ENCODE measurements at regions not wholly inside any gene's neighbourhood (a gene's known extent, or its start where the extent isn't known, plus 50 kb on each side); places are given as distances from the start of the nearest gene placed in this dataset.
A peak's percentile ranks its signal among the peaks of the same experiment; 100 is the strongest.
"Not testable (repeated sequence)": the region's sequence is repeated elsewhere in the genome, so short reads cannot be mapped to it uniquely, and the experiment has no call there.

DNA sequence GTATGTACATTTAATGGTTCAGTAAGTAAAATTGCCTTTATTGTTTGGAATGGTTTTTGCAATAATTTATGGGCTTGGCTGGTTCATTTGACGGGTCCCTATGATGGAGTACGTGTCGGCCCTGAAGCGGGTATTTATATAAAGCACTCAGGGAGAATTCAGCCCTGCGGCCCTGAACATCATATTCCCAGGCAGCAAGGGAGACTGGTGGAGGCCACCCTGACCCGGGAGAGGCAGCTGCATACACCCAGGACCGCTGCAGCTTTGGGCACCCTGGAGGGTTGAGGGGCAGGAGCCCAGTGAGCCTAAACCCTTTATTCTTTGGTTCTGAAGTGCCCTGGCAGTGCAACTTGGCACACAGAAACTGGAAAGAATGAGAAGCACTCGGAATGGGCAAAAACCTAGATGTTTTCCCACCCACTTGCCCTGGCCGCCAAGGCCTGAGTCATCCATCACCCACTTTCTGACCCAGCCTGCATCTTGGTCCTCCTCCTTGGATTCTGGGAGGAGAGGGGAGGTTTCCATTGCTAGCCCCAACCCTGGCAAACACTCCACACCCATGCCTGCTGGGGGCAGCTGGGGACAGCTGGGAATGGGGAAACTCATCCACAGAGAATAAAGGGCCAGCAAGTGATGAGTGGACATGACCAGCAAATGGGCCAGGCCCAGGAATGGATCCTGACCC, 162.2 kb upstream of the TNRC6C start:
- no peak for DNase-seq (ENCODE audit: low spot score)

DNA sequence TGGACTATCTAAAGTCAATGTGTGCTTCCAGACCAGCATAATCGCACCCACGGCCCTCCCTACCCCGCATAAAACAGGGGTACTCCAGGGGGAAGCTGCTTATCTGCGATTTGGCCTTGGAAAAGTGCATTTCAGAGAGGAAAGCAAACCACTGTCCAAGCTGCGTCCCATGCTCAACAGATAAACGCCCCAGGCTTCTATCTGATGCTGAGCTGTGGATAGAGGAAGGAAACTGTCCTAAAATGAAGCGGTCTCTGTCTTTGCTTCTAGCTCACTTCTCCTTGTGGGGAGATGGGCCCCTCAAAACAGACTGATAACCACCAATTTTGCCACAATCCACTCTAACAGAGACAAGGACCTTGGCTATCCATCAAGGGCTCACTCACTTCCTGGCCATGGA, 160.5 kb upstream of the TNRC6C start:
- no peak for DNase-seq (ENCODE audit: low spot score)

DNA sequence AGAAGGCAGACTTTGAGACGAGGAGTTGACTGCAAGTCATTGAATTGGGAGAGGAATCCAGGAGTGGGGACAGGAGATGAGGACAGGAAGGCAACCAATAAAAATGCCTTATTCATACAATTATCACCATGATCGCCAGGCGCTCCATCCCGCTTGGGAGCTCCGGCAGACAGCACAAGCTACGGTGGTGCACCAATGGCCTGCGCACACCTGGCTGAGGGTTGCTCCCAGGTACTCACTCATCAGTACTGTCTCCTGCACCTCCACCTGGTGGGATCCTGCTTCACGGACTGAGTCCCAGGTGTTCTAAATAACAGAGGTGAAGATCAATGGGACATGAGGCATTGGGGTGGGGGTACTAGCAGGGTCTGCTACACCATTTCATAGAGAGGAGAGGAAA, 160.0 kb upstream of the TNRC6C start:
- no peak for DNase-seq (ENCODE audit: low spot score)

DNA sequence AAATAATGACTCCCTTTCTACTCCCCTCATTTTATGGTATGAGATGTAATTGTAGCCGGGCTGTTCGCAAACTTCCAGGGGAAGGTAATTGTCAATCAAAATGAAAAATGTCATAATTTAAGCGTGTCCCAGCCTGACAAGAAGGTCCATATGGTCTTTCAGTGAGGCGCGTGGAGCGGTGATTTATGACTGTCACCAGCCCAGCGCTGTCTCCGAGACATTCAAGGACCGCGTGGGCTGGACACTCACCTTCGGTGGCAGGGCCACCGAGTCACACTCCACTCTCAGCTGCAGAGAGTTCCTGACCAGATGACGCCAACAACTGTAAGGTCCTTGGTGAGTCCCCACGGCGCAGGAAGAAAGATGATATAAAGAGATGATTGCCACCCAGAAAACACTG, 157.7 kb upstream of the TNRC6C start:
- no peak for DNase-seq (ENCODE audit: low spot score)

DNA sequence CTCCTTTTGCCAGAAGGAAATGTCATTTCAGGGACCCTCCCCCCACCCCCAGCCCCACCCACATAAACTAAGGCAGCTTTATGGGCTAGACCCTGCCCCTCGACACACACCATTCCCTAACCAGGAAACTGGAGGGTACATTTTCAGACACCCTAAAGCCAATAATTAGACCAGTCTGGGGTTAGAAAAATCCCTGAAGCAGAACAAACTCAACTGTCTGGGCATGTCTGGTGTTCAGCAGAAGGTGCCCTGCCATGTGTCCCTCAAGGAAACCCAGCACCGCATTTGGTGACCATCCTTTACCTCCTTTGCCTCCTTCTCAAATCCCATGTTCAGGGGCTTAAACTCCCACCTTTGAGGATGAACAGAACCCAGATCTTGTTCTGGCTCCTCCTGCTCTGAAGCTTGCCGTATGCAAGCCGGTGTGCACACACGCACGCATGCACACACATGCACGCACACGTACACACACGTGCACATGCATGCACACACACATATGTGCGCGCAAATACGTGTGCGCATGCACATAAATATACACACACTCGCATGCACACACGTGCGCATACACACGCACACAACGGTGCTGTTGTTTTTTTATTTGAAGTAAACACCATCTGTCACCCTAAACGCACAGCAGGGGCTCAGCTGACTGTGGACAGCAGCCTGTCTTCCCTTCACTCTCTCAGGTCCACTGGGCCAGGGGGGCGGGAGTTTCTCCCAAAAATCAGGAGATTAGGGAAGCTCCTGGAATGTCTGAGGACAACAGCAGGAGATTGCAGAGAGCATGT, 156.8 kb upstream of the TNRC6C start:
- DNase-seq (ENCODE audit: low spot score) = no peak

DNA sequence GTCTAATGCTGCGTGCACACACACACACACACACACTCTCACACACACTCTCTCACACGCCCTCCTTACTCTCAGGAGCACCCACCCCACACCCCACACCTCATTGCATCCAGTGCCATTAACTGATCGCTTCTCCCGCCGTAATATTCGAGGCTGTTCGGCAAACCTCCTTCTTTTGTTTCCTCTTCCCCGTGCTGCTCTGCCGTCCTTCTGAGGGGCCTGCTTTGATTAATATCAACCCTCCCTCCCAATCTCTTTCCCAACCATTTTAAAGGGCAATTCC, 156.2 kb upstream of the TNRC6C start:
- DNase-seq (ENCODE audit: low spot score) = no peak

DNA sequence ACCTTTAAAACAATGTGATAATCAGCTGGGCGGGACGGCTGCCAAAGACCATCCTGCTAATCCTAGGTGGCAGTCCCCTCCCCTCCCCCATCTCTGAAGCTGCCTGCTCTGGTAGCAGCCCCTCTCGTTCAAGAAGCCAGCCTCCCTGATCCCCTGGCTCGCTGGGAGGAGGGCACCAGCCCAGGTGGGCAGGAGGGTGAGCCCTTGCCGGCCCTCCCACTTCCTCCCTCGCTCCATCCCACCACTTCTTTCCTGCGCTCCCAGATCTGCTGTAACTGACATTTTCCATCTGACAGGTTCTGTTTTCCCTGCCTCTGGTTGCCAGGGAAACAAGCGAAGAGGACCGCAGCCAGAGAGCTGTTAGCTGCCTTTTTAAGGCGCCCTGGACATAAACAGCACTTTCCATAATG, 155.7 kb upstream of the TNRC6C start:
- DNase-seq (ENCODE audit: low spot score) = no peak

DNA sequence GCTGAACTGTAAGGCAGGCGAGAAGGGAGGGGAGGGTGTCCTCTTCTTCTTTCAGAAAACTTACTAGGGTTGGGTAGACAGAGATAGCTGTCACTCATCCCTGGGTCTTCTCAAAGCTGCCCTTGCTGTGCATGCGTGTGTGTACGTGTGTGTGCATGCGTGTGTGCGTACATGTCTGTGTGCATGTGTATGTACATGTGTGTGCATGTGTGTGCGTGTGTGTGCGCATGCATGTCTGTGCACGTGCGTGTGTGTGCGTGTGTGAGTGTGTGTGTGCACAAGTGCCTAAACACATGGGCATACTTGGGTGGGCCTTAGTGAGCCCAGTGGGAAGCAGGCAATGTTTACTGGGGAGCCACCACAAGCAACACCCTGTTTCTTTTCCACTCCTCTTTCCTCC, 154.8 kb upstream of the TNRC6C start:
- no peak for DNase-seq (ENCODE audit: low spot score)

DNA sequence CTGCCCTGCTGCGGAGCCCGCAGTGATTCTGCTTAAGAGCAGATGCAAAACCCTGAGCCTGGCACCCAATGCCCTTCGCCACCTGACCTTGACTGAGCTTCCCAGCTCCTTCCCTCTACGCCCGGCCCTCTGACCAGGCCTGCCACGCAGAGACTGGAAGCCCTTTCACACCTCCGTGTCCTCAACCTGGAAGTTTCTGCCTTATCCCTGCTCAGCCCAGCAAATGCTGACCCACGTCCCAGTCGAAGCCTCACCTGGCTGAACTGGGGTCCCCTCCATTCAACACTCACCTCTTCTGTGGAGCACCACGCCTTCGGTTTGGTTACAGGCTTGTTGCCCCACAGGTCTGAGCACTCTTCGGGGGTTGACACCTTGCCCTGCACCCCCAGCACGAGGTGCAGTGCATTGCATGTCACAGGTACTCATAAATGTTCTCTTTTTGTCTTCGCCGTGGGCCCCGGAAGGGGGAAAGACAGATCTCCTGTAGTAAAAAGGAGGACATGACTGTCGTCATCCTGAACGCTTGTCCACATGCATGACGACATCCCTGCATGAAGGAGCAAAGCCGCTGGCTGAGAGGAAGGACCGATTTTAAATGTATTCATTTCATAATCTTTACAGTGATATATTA, 153.6 kb upstream of the TNRC6C start:
- DNase-seq (ENCODE audit: low spot score) = no peak

DNA sequence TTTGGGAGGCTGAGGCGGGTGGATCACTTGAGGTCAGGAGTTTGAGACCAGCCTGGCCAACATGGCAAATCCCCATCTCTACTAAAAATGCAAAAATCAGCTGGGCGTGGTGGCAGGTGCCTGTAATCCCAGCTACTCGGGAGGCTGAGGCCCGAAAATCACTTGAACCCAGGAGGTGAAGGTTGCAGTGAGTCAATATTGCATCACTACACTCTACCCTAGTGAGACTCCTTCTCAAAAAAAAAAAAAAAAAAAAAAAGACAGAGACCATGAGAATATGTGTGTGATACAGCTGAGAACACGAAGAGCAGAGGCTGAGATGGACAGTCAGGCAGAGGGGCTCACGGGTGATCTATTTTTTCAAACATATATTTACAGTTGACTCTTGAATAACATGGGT, 152.5 kb upstream of the TNRC6C start:
- DNase-seq (ENCODE audit: low spot score) = not testable (repeated sequence)

DNA sequence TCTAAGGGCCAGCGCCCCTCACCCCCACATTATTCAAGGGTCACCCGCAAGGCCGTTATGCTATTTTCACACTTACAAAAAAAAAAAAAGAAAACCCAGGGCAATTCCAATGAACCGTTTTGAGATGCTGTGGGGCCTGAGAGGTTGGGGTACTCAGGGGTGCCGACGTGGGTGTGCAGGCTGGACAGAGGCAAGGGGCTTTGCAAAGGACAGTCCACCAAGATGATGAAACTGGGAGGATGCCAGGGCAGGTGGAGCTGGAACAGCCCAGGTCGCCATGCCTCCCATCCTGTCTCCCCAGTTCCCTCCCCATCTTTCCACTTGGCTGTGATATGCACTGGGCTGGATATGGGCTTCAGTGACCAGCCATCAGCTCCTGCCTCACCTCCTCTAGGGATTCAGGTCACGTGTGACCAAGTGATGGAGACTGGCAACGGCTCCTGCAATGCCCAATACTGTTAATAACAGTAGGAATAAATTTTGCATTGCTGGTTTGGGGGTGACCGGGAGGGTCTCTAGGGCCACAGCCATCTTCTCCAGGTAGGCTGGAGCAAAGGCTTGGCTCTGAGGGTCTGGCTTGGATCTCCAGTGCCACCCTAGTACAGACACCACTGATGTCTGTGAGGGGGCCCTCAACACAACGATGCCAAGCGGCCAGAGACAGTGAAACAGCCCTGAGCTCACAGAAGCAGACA, 151.3 kb upstream of the TNRC6C start:
- no peak for DNase-seq (ENCODE audit: low spot score)

DNA sequence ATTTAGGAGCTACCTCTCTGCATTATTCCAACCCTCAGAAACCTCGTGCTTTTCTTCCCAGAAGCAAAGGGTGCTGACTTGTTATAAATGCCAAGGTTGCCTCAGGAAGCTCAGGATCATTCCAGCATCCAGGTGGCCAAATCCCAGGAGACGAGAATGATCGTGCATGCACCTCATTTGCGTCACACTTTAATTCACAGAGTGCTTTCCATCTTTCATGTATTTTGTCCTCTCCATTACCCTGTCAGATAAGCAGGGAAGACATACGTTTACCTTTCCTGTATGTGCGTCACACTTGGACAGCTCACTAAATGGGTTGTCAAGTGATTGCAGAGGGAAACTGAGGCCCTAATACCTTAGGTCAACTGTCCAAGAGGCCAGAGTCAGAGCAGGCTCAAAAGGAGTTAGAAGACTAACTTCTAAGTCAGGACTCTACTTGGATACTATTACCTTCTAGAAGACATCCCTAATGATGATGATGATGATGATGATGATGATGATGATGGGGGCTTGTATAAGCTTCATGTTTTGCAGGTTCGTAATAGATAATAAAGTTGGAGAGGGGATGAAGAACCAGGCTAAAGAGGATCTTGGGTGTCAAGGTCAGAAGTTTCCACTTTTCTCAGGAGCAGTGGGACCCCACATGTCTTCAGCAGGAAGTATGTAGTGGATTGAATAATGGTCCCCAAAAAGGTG, 150.6 kb upstream of the TNRC6C start:
- no peak for DNase-seq (ENCODE audit: low spot score)

DNA sequence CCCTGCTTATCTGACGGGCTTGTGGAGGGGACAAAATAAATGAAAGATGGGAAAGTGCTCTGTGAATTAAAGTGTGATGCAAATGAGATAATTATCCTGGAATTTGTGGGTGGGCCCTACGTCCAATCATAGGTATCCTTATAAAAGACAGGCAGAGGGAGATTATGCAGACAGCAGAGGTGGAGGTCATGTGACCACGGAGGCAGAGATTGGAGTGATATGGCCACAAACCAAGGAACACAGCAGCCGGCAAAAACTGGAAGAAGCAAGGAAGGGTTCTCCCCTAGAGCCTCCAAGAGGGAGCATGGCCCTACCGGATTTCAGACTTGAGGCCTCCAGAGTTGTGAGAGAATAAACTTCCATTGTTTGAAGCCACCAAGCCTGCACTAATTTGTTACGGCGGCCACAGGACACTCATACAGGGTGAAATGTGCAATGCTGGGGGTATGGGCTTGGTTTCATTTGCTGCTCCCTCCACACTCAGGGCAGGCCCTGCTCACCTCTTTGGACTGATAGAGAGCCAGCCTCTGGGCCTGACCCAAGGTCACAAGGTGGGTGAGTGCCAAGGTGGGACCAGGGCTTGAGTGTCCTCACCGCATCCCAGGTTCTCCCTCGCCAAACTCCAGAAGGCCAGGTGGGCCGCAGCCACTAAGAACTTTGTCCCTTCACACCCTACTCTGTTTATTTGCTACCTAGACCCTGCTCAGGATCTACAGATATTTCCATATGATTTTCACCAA, 149.6 kb upstream of the TNRC6C start:
- DNase-seq (ENCODE audit: low spot score) = no peak

DNA sequence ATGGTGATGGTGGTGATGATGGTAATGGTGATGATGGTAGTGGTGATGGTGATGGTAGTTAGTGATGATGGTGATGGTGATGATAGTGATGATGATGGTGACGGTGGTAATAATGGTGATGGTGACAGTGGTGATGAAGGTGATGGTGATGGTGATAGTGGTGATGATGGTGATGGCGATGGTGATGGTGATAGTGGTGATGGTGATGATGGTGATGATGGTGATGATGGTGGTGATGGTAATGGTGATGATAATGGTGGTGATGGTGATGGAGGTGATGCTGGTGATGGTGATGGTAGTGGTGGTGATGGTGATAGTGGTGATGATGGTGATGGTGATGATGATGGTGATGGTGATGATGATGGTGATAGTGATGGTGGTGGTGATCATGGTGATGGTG, 148.7 kb upstream of the TNRC6C start:
- DNase-seq (ENCODE audit: low spot score) = no peak

DNA sequence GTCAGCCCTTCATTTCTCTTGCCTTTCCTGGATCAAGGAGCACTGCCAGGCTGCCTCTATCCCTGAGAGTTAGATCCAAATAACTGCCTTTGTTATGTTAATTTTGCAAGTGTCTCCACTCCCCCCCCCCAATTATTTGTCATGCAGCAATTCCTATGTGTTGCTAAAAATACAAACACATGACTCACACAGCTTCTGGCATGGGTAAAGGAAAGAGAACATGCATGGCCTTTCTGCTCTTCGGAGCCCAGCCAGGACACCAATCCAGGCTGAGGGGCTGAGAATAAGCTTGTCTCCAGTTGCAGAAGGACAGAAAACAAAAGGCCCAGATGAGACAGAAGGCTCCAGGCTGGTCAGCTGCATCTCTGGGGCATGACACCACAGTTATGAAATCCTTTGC, 148.0 kb upstream of the TNRC6C start:
- no peak for DNase-seq (ENCODE audit: low spot score)

DNA sequence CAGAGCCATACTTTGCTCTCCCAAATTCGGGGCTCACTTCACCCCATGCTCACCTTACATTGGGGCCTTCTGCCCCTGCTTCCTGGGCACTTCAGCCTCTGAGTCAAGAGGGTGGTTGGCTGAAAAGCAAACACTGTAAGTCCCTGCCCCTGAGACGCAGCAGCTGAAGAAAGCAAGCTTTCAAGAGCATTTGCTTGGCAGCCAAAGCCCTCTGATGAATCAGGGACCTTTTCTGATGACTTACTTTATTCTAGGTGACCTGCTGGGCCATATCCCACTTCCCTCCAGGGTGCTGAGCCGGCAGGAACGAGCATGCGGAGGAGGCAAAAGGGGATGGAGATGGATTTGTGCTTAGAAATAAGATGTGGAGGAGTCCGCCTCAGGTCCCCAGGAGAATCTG, 147.0 kb upstream of the TNRC6C start:
- no peak for DNase-seq (ENCODE audit: low spot score)

DNA sequence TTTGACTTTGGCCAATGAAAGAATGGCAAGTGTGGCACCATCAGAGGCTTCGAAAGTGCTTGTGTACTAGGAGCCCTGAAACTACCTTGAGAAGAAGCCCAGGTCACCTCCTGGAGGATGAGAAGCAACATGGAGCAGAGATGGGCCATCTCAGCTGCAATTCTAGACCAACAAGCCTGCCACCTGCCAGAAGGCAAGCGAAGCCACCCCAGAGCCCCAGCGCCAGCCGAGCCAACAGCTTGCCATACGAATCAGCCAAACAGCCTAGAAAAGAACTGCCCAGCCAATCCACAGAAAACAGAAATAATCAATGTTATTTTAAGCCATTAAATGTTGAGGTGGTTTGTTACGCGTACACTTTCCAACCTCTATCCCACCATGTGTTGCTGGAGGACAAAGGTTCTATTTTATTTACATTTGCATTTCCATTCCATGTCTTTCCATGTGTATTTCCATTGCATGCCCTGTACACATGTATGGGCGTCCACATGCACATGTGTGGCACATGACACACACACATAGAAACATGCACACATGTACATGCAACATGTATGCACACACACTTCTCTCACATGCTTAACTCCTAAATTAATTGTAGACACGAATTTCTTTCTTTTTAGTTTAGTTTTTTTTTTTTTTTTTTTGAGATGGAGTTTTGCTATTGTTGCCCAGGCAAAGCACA, 144.3 kb upstream of the TNRC6C start:
- no peak for DNase-seq (ENCODE audit: low spot score)

DNA sequence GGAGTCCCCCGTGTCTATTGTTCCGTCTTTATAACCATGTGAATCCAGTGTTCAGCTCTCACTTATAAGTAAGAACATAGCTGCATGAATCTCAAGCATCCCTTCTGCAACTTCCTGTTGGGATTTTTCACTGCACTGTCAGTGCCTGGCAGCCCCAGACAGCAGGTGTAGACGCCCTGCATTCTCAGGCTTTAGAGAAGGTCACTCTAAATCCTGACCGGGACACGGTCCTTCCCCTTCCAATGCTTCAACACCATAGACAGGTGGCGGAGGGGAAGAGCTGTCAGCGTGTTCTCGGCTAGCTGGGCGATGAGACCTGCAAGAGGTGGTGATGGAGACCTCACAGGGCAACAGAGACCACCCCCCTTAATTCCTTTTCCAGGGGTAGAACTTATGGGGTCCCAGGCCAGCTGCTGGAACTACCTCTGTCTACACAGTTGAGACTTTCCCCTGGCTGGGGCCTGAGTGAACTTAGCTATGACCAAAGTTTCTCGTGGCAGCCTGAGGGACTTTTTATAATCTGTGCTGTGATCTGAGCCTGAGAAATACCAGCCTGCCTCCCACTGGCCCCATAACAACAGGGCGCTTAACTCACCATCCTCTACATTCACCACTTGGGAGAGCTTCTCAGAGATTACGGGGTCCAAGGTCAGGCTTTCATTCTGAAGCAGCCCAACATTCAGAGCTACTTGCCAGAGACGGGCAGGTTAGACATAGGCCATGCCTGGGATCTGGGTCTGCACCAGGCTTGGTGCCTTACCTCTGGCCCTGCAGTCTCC, 143.2 kb upstream of the TNRC6C start:
- no peak for DNase-seq (ENCODE audit: low spot score)

DNA sequence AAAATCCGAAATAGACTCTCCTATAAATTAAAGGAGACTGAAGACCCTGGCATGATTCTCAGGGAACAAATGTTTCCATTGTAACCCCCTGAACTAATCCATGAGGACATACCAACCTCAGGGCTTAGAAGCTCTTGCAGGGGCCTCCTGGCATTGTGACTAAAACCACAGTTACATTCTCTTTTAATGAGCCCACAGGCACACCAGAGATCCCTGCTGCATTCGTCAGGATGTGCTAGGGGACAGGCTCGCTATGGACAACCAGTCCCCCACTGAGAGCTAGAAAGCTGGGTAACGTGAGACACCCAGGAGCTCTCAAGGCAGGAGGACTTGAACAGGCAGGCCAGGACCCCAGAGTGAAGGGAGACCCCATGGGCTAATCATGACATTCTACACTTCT, 140.6 kb upstream of the TNRC6C start:
- DNase-seq (ENCODE audit: low spot score) = peak; percentile 28

DNA sequence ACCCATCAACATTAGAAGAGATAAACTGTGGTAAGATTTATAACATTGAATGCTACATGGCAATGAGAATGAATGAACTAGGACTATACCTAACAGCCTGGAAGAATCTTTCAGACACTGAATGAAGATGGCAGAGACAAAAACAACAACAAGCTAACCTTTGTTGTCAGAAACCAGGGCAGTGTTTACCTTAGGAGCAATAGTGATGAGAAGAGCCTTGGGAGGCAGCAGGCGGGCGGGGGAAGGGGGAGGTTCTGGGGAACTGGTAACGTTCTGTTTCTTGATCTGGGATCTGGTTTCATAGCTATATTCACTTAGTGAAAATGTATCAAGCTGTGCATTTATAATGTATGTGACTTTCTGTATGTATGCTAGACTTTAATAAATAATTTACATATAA, 139.0 kb upstream of the TNRC6C start:
- DNase-seq (ENCODE audit: low spot score) = no peak

Data from SW480 (cell line).